OCI-LY7 (cell line): ENCODE measurements at regions not wholly inside any gene's neighbourhood (a gene's known extent, or its start where the extent isn't known, plus 50 kb on each side); places are given as distances from the start of the nearest gene placed in this dataset.

ENCODE experiments used
- CTCF ChIP-seq: fragments of 200-600 bp; sonication (generic); conservative IDR thresholded peaks from 2 replicates; pipeline ENCODE4 v1.5.1; 2014; ENCODE audit warnings: mild to moderate bottlenecking, antibody characterized with exemption, low read length, moderate library complexity, mixed read lengths
- EZH2phosphoT487 ChIP-seq: fragments of 200-600 bp; sonication (generic); IDR thresholded peaks from 2 replicates; pipeline ENCODE4 v1.6.1; 2018; ENCODE audit warnings: low read depth, borderline replicate concordance, mild to moderate bottlenecking, mixed run types, antibody characterized with exemption, low read length, moderate library complexity, mixed read lengths

- TF ChIP-seq CTCF (no peak), EZH2phosphoT487 (no peak)
Observed at GRCh38 chr22:27598792-27599191, 202.8 kb downstream of the MN1 start.
